Panc1 (cell line): ENCODE measurements at regions not wholly inside any gene's neighbourhood (a gene's known extent, or its start where the extent isn't known, plus 50 kb on each side); places are given as distances from the start of the nearest gene placed in this dataset.

ENCODE experiments used
- TCF7L2 ChIP-seq: IDR thresholded peaks from 2 replicates; pipeline ENCODE4 v1.6.1; 2011; ENCODE audit warnings: mild to moderate bottlenecking, low read depth, low read length, inconsistent platforms
- TF ChIP-seq, protein P1 (sequence below): fragments of 450-650 bp; IDR thresholded peaks from 2 replicates; pipeline ENCODE4 v1.5.1; 2017; ENCODE audit warnings: mild to moderate bottlenecking

- TF ChIP-seq, protein P1, sequence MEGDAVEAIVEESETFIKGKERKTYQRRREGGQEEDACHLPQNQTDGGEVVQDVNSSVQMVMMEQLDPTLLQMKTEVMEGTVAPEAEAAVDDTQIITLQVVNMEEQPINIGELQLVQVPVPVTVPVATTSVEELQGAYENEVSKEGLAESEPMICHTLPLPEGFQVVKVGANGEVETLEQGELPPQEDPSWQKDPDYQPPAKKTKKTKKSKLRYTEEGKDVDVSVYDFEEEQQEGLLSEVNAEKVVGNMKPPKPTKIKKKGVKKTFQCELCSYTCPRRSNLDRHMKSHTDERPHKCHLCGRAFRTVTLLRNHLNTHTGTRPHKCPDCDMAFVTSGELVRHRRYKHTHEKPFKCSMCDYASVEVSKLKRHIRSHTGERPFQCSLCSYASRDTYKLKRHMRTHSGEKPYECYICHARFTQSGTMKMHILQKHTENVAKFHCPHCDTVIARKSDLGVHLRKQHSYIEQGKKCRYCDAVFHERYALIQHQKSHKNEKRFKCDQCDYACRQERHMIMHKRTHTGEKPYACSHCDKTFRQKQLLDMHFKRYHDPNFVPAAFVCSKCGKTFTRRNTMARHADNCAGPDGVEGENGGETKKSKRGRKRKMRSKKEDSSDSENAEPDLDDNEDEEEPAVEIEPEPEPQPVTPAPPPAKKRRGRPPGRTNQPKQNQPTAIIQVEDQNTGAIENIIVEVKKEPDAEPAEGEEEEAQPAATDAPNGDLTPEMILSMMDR, result peak; percentile 28; the same call in 1 of the 2 replicates
- no peak for TF ChIP-seq TCF7L2
Observed at GRCh38 chr12:67457778-67458665, 188.9 kb downstream of the CAND1 start.
